OCI-LY3 (cell line): ENCODE measurements at regions not wholly inside any gene's neighbourhood (a gene's known extent, or its start where the extent isn't known, plus 50 kb on each side); places are given as distances from the start of the nearest gene placed in this dataset.

Experiments used
- EZH2phosphoT487 ChIP-seq: fragments of 200-600 bp; shearing (Covaris generic); IDR thresholded peaks from 2 replicates; pipeline ENCODE4 v1.6.1; 2018; ENCODE audit warnings: antibody characterized with exemption, mixed run types, low read depth
- TF ChIP-seq, protein P1 (sequence below): fragments of 200-600, 300-600 bp; sonication (generic); IDR thresholded peaks from 2 replicates; pipeline ENCODE4 v1.5.1; 2014; ENCODE audit warnings: antibody characterized with exemption, low read length, low read depth

DNA sequence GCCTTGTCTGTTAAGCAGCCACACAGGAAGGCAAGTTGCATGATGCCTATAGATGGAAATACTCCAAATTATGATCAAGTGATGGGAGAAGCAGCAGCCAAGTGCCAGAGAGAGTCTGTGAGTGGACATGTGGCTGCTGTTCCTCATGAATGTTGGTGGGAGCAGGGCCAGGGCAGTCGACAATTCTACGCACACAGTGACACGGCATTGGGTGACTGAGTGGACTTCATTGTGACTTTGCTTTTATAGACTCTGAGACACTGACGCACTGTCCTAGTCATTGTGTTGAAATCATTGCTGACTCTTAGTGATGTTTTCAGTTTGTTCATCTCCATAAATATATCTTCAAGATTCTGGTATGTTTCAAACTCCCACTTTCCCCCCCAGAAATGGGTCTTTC is 246.3 kb upstream of the SEMA6D start:
- TF ChIP-seq, protein P1, sequence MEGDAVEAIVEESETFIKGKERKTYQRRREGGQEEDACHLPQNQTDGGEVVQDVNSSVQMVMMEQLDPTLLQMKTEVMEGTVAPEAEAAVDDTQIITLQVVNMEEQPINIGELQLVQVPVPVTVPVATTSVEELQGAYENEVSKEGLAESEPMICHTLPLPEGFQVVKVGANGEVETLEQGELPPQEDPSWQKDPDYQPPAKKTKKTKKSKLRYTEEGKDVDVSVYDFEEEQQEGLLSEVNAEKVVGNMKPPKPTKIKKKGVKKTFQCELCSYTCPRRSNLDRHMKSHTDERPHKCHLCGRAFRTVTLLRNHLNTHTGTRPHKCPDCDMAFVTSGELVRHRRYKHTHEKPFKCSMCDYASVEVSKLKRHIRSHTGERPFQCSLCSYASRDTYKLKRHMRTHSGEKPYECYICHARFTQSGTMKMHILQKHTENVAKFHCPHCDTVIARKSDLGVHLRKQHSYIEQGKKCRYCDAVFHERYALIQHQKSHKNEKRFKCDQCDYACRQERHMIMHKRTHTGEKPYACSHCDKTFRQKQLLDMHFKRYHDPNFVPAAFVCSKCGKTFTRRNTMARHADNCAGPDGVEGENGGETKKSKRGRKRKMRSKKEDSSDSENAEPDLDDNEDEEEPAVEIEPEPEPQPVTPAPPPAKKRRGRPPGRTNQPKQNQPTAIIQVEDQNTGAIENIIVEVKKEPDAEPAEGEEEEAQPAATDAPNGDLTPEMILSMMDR, result no peak
- no peak for TF ChIP-seq EZH2phosphoT487
